IMR-90 (cell line): ENCODE measurements at regions not wholly inside any gene's neighbourhood (a gene's known extent, or its start where the extent isn't known, plus 50 kb on each side); places are given as distances from the start of the nearest gene placed in this dataset.

Experiments
- BHLHE40 ChIP-seq: fragments of 150-350 bp; IDR thresholded peaks from 2 replicates; pipeline ENCODE4 v1.6.1; 2016; ENCODE audit warnings: mild to moderate bottlenecking, low read depth, low read length
- POLR2A ChIP-seq: IDR thresholded peaks from 2 replicates; pipeline ENCODE4 v1.6.1; 2012; ENCODE audit warnings: mild to moderate bottlenecking, low read depth, low read length
- TF ChIP-seq, protein P1 (sequence below): conservative IDR thresholded peaks from 2 replicates; pipeline ENCODE4 v1.5.1; 2012; ENCODE audit warnings: mild to moderate bottlenecking, low read depth, low read length, improper control_type of control experiment

DNA sequence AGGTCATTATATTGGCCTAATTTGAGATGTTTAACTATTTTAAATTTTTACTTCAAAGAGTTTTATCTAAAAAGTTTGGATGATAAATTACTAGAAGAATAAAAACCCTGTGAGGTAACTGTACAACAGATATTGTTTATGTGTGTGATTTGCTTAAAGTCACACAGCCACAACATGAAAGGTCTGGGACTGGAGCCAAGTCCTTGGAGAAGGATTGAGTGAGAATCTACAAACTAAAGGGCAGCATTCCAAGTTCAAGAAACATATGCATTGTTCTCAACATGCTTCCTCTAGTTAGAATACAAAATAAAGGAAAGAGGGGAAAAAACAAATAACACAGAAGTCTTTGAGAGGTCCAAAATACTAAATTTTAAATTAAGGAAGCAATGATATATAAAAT, 131.5 kb upstream of the MON1B start:
- TF ChIP-seq, protein P1, sequence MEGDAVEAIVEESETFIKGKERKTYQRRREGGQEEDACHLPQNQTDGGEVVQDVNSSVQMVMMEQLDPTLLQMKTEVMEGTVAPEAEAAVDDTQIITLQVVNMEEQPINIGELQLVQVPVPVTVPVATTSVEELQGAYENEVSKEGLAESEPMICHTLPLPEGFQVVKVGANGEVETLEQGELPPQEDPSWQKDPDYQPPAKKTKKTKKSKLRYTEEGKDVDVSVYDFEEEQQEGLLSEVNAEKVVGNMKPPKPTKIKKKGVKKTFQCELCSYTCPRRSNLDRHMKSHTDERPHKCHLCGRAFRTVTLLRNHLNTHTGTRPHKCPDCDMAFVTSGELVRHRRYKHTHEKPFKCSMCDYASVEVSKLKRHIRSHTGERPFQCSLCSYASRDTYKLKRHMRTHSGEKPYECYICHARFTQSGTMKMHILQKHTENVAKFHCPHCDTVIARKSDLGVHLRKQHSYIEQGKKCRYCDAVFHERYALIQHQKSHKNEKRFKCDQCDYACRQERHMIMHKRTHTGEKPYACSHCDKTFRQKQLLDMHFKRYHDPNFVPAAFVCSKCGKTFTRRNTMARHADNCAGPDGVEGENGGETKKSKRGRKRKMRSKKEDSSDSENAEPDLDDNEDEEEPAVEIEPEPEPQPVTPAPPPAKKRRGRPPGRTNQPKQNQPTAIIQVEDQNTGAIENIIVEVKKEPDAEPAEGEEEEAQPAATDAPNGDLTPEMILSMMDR = no peak
- TF ChIP-seq BHLHE40 (no peak), POLR2A (no peak)
